WTC11 (cell line): ENCODE measurements at regions not wholly inside any gene's neighbourhood (a gene's known extent, or its start where the extent isn't known, plus 50 kb on each side); places are given as distances from the start of the nearest gene placed in this dataset.

Source experiments
- ETV6 ChIP-seq: sonication (generic); formaldehyde crosslinking; IDR thresholded peaks from 2 replicates; pipeline ENCODE4 v1.8.1; 2022; ENCODE audit warnings: mild to moderate bottlenecking, missing genetic modification reagents
- MYBL2 ChIP-seq: sonication (generic); formaldehyde crosslinking; IDR thresholded peaks from 2 replicates; pipeline ENCODE4 v1.8.1; 2023; ENCODE audit warnings: mild to moderate bottlenecking, moderate library complexity, missing genetic modification reagents
- ZBTB21 ChIP-seq: sonication (generic); formaldehyde crosslinking; IDR thresholded peaks from 2 replicates; pipeline ENCODE4 v1.8.1; 2023; ENCODE audit warnings: mild to moderate bottlenecking, missing genetic modification reagents, borderline replicate concordance
- ZNF263 ChIP-seq: sonication (generic); formaldehyde crosslinking; IDR thresholded peaks from 2 replicates; pipeline ENCODE4 v1.8.1; 2022; ENCODE audit warnings: low read depth, mild to moderate bottlenecking, moderate library complexity, missing genetic modification reagents
- TF ChIP-seq, protein P1 (sequence below): sonication (generic); formaldehyde crosslinking; IDR thresholded peaks from 2 replicates; pipeline ENCODE4 v1.8.1; 2023; ENCODE audit warnings: mild to moderate bottlenecking, missing genetic modification reagents
- TF ChIP-seq, protein P2 (sequence below): fragments of 200-600 bp; IDR thresholded peaks from 2 replicates; pipeline ENCODE4 v1.8.0; 2022; ENCODE audit warnings: antibody characterized with exemption
- TF ChIP-seq, protein P3 (sequence below): sonication (generic); formaldehyde crosslinking; IDR thresholded peaks from 2 replicates; pipeline ENCODE4 v1.8.1; 2023; ENCODE audit warnings: mild to moderate bottlenecking, missing genetic modification reagents, moderate library complexity
- TF ChIP-seq, protein P4 (sequence below): sonication (generic); formaldehyde crosslinking; IDR thresholded peaks from 2 replicates; pipeline ENCODE4 v1.8.1; 2022; ENCODE audit warnings: low read depth, mild to moderate bottlenecking, moderate library complexity, missing genetic modification reagents, borderline replicate concordance
- TF ChIP-seq, protein P5 (sequence below): fragments of 250-450 bp; sonication (Bioruptor Pico); IDR thresholded peaks from 2 replicates; pipeline ENCODE4 v2.1.2; 2022; ENCODE audit warnings: mild to moderate bottlenecking, moderate library complexity

DNA sequence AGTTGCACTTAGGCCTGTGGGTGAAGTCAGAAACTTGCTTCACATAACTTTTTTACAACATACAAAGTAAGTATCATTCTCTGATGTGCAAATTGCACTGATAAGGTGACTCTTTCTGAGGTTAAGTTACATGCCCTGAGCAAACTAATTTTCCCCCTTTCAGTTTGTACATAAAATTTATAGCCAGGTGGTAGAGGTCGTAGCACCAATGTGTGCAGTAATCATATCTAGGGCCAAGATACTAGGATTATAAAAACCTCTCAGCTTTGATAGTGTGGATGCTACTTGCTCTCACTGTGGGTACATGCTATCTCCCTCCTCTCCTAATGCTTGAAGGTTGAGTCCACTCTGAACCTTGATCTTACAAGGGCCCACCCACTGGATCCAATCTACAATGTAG lies 130.7 kb upstream of the CPNE8 start:
- TF ChIP-seq, protein P1, sequence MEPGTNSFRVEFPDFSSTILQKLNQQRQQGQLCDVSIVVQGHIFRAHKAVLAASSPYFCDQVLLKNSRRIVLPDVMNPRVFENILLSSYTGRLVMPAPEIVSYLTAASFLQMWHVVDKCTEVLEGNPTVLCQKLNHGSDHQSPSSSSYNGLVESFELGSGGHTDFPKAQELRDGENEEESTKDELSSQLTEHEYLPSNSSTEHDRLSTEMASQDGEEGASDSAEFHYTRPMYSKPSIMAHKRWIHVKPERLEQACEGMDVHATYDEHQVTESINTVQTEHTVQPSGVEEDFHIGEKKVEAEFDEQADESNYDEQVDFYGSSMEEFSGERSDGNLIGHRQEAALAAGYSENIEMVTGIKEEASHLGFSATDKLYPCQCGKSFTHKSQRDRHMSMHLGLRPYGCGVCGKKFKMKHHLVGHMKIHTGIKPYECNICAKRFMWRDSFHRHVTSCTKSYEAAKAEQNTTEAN: no peak
- TF ChIP-seq, protein P2, sequence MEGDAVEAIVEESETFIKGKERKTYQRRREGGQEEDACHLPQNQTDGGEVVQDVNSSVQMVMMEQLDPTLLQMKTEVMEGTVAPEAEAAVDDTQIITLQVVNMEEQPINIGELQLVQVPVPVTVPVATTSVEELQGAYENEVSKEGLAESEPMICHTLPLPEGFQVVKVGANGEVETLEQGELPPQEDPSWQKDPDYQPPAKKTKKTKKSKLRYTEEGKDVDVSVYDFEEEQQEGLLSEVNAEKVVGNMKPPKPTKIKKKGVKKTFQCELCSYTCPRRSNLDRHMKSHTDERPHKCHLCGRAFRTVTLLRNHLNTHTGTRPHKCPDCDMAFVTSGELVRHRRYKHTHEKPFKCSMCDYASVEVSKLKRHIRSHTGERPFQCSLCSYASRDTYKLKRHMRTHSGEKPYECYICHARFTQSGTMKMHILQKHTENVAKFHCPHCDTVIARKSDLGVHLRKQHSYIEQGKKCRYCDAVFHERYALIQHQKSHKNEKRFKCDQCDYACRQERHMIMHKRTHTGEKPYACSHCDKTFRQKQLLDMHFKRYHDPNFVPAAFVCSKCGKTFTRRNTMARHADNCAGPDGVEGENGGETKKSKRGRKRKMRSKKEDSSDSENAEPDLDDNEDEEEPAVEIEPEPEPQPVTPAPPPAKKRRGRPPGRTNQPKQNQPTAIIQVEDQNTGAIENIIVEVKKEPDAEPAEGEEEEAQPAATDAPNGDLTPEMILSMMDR: no peak
- TF ChIP-seq, protein P3, sequence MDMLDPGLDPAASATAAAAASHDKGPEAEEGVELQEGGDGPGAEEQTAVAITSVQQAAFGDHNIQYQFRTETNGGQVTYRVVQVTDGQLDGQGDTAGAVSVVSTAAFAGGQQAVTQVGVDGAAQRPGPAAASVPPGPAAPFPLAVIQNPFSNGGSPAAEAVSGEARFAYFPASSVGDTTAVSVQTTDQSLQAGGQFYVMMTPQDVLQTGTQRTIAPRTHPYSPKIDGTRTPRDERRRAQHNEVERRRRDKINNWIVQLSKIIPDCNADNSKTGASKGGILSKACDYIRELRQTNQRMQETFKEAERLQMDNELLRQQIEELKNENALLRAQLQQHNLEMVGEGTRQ (CRISPR knock-in tag): no peak
- TF ChIP-seq ZBTB21 (CRISPR knock-in tag) (no peak), ETV6 (CRISPR knock-in tag) (no peak), ZNF263 (no peak), MYBL2 (no peak)
- TF ChIP-seq, protein P4, sequence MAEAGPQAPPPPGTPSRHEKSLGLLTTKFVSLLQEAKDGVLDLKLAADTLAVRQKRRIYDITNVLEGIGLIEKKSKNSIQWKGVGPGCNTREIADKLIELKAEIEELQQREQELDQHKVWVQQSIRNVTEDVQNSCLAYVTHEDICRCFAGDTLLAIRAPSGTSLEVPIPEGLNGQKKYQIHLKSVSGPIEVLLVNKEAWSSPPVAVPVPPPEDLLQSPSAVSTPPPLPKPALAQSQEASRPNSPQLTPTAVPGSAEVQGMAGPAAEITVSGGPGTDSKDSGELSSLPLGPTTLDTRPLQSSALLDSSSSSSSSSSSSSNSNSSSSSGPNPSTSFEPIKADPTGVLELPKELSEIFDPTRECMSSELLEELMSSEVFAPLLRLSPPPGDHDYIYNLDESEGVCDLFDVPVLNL (CRISPR knock-in tag): no peak
- TF ChIP-seq, protein P5, sequence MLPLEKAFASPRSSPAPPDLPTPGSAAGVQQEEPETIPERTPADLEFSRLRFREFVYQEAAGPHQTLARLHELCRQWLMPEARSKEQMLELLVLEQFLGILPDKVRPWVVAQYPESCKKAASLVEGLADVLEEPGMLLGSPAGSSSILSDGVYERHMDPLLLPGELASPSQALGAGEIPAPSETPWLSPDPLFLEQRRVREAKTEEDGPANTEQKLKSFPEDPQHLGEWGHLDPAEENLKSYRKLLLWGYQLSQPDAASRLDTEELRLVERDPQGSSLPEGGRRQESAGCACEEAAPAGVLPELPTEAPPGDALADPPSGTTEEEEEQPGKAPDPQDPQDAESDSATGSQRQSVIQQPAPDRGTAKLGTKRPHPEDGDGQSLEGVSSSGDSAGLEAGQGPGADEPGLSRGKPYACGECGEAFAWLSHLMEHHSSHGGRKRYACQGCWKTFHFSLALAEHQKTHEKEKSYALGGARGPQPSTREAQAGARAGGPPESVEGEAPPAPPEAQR (CRISPR knock-in tag): no peak
